Epidermal melanocyte (primary cell): ENCODE measurements at regions not wholly inside any gene's neighbourhood (a gene's known extent, or its start where the extent isn't known, plus 50 kb on each side); places are given as distances from the start of the nearest gene placed in this dataset.
"Not testable (repeated sequence)": the region's sequence is repeated elsewhere in the genome, so short reads cannot be mapped to it uniquely, and the experiment has no call there.

ENCODE experiments used
- DNase-seq: peaks from one replicate; pipeline ENCODE4 v3.0.0; 2011; ENCODE audit warnings: low spot score; ENCODE audit not compliant: insufficient read length

- not testable (repeated sequence) for DNase-seq
Observed at GRCh38 chr3:6406923-6407322, 454.0 kb upstream of the GRM7 start.

GRCh38 chr3:6416049-6416661 is 444.8 kb upstream of the GRM7 start:
- DNase-seq: no peak

GRCh38 chr3:6417174-6417573 is 443.7 kb upstream of the GRM7 start:
- no peak for DNase-seq

GRCh38 chr3:6418485-6418884 is 442.4 kb upstream of the GRM7 start:
- no peak for DNase-seq

GRCh38 chr3:6421666-6422445 is 439.1 kb upstream of the GRM7 start:
- no peak for DNase-seq

- no peak for DNase-seq
Observed at GRCh38 chr3:6425289-6425820, 435.6 kb upstream of the GRM7 start.

GRCh38 chr3:6428276-6428675 is 432.6 kb upstream of the GRM7 start:
- DNase-seq: not testable (repeated sequence)

GRCh38 chr3:6435951-6436350 is 425.0 kb upstream of the GRM7 start:
- no peak for DNase-seq

- DNase-seq: no peak
Observed at GRCh38 chr3:6437631-6438030, 423.3 kb upstream of the GRM7 start.

- no peak for DNase-seq
Observed at GRCh38 chr3:6438031-6438430, 422.9 kb upstream of the GRM7 start.

- DNase-seq: no peak
Observed at GRCh38 chr3:6439226-6439625, 421.7 kb upstream of the GRM7 start.

GRCh38 chr3:6439824-6440223 is 421.1 kb upstream of the GRM7 start:
- DNase-seq: no peak

GRCh38 chr3:6444888-6445658 is 415.8 kb upstream of the GRM7 start:
- no peak for DNase-seq

GRCh38 chr3:6447166-6447801 is 413.6 kb upstream of the GRM7 start:
- DNase-seq: no peak

GRCh38 chr3:6448011-6448410 is 412.9 kb upstream of the GRM7 start:
- no peak for DNase-seq

- no peak for DNase-seq
Observed at GRCh38 chr3:6449099-6449498, 411.8 kb upstream of the GRM7 start.

GRCh38 chr3:6452974-6453373 is 407.9 kb upstream of the GRM7 start:
- no peak for DNase-seq

GRCh38 chr3:6455031-6455430 is 405.9 kb upstream of the GRM7 start:
- no peak for DNase-seq

GRCh38 chr3:6467186-6467585 is 393.7 kb upstream of the GRM7 start:
- DNase-seq: no peak

- DNase-seq: no peak
Observed at GRCh38 chr3:6468589-6468988, 392.3 kb upstream of the GRM7 start.

- no peak for DNase-seq
Observed at GRCh38 chr3:6471744-6472143, 389.2 kb upstream of the GRM7 start.
